Adipocyte (in vitro differentiated cells): ENCODE measurements at regions not wholly inside any gene's neighbourhood (a gene's known extent, or its start where the extent isn't known, plus 50 kb on each side); places are given as distances from the start of the nearest gene placed in this dataset.

Experiments used
- DNase-seq: peaks from one replicate; pipeline ENCODE4 v3.0.0-alpha.2; 2015; ENCODE audit warnings: low read depth
- H3K27me3 ChIP-seq: replicated peaks from 2 replicates; pipeline ENCODE4 v1.7.0; 2013; ENCODE audit warnings: mild to moderate bottlenecking, low read length, moderate library complexity; ENCODE audit not compliant: control insufficient read depth, insufficient read depth
- H3K36me3 ChIP-seq: 2 replicates; pipeline ENCODE4 v1.7.0; 2013; ENCODE audit warnings: low read length, mild to moderate bottlenecking, moderate library complexity; ENCODE audit not compliant: control insufficient read depth, insufficient read depth, severe bottlenecking
- H3K4me1 ChIP-seq: 2 replicates; pipeline ENCODE4 v1.7.0; 2013; ENCODE audit warnings: mild to moderate bottlenecking, low read length, moderate library complexity; ENCODE audit not compliant: control insufficient read depth, insufficient read depth
- H3K4me3 ChIP-seq: 2 replicates; pipeline ENCODE4 v1.7.0; 2013; ENCODE audit warnings: mild to moderate bottlenecking, low read length, moderate library complexity
- H3K9ac ChIP-seq: 2 replicates; pipeline ENCODE4 v1.7.0; 2013; ENCODE audit warnings: mild to moderate bottlenecking, low read length, moderate library complexity
- H3K9me3 ChIP-seq: 2 replicates; pipeline ENCODE4 v1.7.0; 2013; ENCODE audit warnings: mild to moderate bottlenecking, low read length, moderate library complexity; ENCODE audit not compliant: control insufficient read depth

DNA sequence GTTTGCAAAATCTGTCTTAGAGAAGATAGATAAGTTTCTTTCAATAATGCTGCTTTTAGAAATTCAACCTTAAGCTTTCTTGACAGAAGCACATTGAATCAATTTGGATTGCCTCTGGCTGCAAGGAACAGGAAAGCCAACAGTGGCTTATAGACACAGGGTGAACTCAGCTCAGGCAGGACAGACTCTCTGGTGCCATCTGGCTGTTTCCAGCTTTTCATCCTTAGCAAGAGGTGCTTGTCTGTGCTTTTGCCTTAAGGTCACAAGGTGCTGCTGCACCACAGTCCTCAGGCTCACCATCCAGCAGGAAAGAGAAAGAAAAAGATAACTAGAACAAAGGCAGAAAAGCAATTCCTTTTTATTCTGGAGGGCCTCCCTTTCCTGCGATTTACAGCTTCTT is 93.7 kb upstream of the ETS2 start:
- Histone ChIP-seq H3K9ac (no peak overlapping the region), H3K27me3 (peaks cover 20% of the 10 kb centered on the region)
- DNase-seq: peak; percentile 35

DNA sequence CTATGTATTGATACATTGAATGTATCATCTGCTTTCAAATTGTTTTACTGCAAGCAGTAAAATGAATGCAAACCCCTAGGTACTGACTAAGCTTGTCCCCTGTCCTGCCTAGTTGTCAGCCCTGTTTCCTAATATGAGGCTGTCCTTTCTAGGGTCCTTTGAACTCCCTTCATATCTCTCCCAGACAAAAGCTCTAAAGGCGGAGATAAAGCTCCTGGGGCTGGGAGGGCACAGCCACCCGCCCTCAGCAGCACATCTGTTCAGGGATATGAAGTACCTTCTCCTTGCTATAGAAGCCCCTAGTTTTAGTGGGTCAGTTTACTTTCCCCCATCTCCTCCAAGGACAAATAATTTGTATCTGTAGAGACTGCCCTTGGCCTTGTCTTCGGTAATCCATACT is 93.1 kb upstream of the ETS2 start:
- Histone ChIP-seq H3K4me1 (no peaks in the 10 kb centered on the region), H3K9ac (no peak overlapping the region), H3K4me3 (no peak overlapping the region), H3K9me3 (no peaks in the 10 kb centered on the region), H3K36me3 (no peaks in the 10 kb centered on the region), H3K27me3 (peaks cover 20% of the 10 kb centered on the region)
- DNase-seq: no peak

More for the DNA sequence above, 93.7 kb upstream of the ETS2 start:
- H3K36me3 ChIP-seq: no peaks in the 10 kb centered on the region
- no peak overlapping the region for H3K4me3 ChIP-seq
- H3K9me3 ChIP-seq: no peaks in the 10 kb centered on the region
- H3K4me1 ChIP-seq: no peaks in the 10 kb centered on the region

DNA sequence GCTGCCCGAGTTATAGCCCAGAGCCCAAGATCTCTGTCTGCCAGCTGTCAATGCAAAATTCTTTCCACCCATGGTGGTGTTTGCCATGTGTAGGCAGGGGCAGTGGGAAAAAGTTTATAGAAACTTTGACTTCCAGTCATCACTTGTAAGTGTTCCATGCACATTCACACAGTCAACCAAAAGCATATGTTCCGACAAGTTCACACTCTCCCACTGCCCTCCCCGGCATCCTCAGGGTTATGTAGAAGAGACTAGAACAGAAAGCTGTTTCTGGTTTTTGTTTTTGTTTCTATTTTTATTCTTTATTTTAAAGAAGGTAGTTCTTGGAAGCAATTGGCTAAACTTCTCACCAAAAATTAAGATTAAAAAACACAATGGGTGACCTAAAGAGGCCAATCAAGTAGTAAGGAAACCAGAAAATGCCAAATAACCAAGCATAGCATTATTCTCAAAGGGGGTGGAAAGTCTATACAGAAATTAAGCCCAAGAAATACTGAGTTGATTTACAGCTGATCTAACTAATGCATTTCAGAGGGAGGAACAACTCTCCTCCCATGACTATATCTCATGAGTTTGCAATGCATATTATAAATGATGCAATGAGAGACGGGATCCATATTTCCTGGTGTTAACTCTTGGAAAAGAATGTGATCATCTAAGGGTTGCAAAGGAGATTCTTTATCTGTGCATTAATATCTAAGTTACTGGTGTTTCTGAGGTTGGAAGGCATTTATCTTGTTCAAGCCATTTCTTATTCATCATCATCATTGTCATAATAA is 91.5 kb upstream of the ETS2 start:
- H3K27me3 ChIP-seq: peaks cover 20% of the 10 kb centered on the region

DNA sequence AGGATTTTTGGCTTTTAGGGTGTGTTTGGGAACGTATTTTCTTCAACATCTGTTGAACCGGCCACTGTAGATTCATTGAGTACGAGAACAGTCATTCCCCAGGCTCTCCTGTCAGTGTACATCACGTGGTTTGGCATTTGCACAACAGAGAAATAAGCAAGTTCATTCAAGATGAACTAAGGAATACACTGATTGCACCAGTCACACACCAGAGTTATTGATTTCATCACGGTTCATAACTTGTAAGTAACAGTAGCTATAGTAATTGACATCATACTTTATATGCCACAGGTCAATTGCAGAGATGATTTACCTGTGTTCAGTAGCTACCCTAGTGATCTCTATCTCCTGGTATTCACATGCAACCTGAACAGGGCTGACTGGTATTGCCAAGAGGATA is 90.7 kb upstream of the ETS2 start:
- Histone ChIP-seq H3K4me1 (no peaks in the 10 kb centered on the region), H3K9me3 (no peaks in the 10 kb centered on the region), H3K27me3 (peaks cover 20% of the 10 kb centered on the region), H3K36me3 (no peaks in the 10 kb centered on the region), H3K9ac (no peak overlapping the region), H3K4me3 (no peak overlapping the region)
- DNase-seq: no peak

More for the DNA sequence above, 91.5 kb upstream of the ETS2 start:
- no peak for DNase-seq
- Histone ChIP-seq H3K9ac (no peak overlapping the region), H3K9me3 (no peaks in the 10 kb centered on the region), H3K4me3 (no peak overlapping the region), H3K4me1 (no peaks in the 10 kb centered on the region), H3K36me3 (no peaks in the 10 kb centered on the region)

DNA sequence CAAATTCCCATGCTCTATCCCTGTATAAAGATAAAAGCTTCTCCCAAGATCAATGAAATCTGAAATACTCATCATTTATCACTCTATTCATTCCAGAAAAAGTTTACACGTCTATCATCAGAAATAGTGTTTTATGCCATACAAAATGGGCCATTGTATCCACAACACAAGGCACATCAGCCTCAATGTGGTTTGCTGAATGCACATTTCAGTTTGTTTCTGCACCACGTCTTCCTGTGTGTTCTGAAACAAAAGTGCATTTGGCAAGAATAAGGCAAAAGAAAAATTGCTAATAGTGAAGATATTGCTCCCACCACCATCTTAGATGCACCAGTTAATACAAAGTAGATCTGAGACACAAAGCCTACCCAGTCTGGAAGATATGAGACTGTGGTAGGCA is 89.6 kb upstream of the ETS2 start:
- H3K36me3 ChIP-seq: no peaks in the 10 kb centered on the region
- H3K4me1 ChIP-seq: no peaks in the 10 kb centered on the region
- no peak overlapping the region for H3K9ac ChIP-seq
- DNase-seq: no peak
- H3K27me3 ChIP-seq: peaks cover 20% of the 10 kb centered on the region
- H3K4me3 ChIP-seq: no peak overlapping the region
- H3K9me3 ChIP-seq: no peaks in the 10 kb centered on the region

DNA sequence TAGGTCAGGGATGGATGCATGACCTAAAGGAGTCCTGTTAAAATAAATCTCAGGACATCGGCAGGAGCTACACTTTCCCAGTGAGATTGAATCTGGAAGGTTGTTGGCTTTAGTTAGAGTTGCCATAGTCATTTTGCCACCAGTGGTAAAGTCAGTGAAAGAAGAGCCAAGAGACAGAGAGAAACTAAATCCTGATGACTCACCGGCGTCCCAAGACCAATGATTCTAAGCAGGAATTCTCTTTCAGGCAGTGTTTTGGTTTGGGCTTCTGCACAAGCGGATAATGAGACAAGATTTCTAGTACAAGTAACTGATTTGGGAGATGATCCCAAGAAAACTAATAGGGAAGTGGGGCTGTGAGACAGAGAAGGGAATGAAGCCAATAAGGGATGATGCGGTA is 88.8 kb upstream of the ETS2 start:
- H3K9me3 ChIP-seq: no peaks in the 10 kb centered on the region
- H3K36me3 ChIP-seq: no peaks in the 10 kb centered on the region
- DNase-seq: peak; percentile 22
- no peak overlapping the region for H3K4me3 ChIP-seq
- H3K27me3 ChIP-seq: peaks cover 20% of the 10 kb centered on the region
- H3K4me1 ChIP-seq: no peaks in the 10 kb centered on the region
- H3K9ac ChIP-seq: no peak overlapping the region

DNA sequence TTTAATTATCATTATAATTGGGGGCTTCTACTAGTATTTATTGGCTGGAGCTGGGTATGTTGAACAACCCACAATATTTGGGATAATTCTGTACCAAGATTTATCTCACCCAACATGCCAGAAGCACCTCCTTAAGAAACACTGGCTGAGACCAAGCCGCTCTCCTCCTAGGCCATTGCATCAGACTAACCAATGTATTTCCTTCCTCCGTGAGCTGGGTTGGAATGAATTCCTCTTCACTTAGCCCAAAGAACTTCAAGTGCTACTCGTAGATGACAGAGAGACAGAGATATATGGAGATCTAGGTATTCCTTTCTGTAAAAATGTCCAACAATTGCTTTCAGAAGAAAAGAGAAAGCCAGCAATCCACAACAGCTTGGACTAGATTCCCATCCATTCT is 87.2 kb upstream of the ETS2 start:
- H3K4me3 ChIP-seq: no peak overlapping the region
- no peak for DNase-seq

DNA sequence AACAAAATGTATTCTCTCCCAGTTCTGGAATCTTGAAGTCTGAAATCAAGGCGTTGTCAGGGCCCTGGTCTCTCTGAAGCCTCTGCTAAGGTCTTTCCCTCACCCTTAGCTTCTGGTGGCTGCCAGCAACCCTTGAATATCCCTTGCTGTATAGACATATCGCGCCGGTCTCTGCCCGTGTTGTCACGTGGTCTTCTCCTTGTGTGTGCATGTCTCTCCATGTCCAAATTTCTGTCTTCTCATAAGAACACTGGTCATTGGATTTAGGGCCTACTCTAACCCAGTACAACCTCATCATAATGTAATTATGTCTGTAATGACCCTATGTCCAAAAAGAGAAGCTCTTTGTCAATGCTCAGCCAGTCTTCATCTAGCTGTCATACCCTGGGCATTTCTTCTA is 85.7 kb upstream of the ETS2 start:
- Histone ChIP-seq H3K4me3 (no peak overlapping the region), H3K9ac (no peak overlapping the region), H3K9me3 (peaks cover 17% of the 10 kb centered on the region), H3K36me3 (no peaks in the 10 kb centered on the region), H3K27me3 (no peaks in the 10 kb centered on the region), H3K4me1 (no peaks in the 10 kb centered on the region)
- no peak for DNase-seq

More for the DNA sequence above, 87.2 kb upstream of the ETS2 start:
- Histone ChIP-seq H3K27me3 (peaks cover 11% of the 10 kb centered on the region), H3K9me3 (peaks cover 1% of the 10 kb centered on the region), H3K36me3 (no peaks in the 10 kb centered on the region), H3K9ac (no peak overlapping the region), H3K4me1 (no peaks in the 10 kb centered on the region)

DNA sequence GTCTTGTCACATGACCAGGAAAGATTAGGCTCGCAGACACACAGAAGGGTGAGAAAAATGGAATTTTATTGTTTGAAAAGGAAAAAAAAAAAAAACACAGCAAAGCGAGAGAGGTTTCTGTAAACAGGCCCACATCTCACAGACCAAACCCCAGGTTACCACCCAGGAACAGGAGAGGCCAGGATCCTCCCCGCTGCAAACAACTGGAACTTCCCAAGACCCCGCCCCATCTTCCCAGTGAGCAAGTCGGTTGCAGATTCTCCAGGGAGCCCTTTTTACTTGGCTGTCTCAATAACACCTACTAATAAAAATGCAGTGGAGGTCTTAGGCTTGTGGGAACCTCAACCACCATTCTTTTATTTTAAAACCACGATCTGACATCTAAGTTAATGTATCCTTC is 84.7 kb upstream of the ETS2 start:
- H3K9ac ChIP-seq: no peak overlapping the region
- H3K36me3 ChIP-seq: no peaks in the 10 kb centered on the region
- no peaks in the 10 kb centered on the region for H3K27me3 ChIP-seq
- H3K4me3 ChIP-seq: no peak overlapping the region
- DNase-seq: no peak
- H3K9me3 ChIP-seq: peaks cover 27% of the 10 kb centered on the region
- H3K4me1 ChIP-seq: no peaks in the 10 kb centered on the region

DNA sequence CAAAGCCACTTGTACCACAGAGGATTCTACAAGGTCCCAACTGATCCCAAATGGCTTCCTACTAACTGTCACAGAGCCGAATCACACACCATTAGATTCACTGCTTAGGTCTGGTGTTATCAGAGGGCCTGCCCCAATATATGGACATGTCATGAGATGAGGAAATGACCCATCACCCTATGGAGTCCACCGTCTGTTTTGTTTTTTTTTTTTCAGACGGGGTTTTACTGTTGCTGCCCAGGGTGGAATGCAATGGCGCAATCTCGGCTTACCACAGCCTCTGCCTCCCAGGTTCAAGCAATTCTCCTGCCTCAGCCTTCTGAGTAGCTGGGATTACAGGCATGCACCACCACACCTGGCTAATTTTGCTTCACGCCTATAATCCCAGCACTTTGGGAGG is 83.8 kb upstream of the ETS2 start:
- Histone ChIP-seq H3K36me3 (no peaks in the 10 kb centered on the region), H3K4me1 (no peaks in the 10 kb centered on the region), H3K9ac (no peak overlapping the region), H3K9me3 (peaks cover 35% of the 10 kb centered on the region), H3K27me3 (no peaks in the 10 kb centered on the region), H3K4me3 (no peak overlapping the region)
- no peak for DNase-seq

DNA sequence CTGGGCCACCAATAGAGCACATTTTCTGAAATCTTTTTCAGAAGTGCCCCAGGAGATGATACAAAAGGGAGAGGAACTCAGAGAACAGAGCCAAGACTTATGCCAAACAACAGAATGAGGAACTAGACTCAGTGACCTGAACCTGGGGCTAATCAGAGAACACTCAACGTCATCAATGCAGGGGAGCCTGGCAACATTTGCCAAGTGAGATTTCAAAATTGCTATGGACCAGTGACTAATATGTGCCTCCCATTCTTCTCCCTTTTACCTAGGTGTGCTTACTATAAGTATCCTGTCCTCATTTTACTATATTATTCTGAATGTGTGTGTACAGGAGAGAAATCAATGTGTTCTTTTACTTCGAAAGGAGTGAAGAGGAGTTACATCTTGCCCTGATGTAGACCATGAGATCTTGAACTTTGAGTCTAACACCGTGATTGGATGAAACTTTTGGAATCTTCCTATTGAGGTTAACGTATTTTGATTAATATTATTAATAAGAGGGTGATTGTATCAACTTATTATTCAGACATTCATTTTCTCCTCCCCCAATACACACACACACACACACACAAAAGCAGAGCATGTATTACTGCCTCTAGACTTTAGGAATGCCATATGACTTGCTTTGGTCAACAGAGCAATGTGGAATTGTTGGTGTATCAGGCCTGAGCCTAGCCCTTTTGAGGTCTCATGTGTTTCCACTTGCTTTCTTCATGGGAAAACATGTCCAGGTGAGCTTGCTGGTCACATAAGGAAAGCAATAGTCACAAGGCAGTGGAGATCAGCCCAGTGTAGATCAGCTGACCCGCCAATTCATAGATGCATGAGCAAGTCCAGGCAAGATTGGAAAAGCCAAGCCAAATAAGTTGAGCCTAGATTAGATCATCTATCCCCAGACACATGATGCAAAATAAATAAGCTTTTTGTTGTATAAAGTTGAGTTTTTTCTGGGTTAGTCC is 80.3 kb upstream of the ETS2 start:
- peaks cover 39% of the 10 kb centered on the region for H3K9me3 ChIP-seq
- no peak overlapping the region for H3K9ac ChIP-seq
- no peaks in the 10 kb centered on the region for H3K36me3 ChIP-seq
- peak overlapping the region; percentile 7 for H3K4me3 ChIP-seq
- peaks cover 7% of the 10 kb centered on the region for H3K4me1 ChIP-seq
- DNase-seq: no peak
- no peaks in the 10 kb centered on the region for H3K27me3 ChIP-seq
